Endothelial cell of umbilical vein (primary cell): ENCODE measurements at regions not wholly inside any gene's neighbourhood (a gene's known extent, or its start where the extent isn't known, plus 50 kb on each side); places are given as distances from the start of the nearest gene placed in this dataset.

Source experiments
- BruUV-seq: library from RNA; stranded (reverse); fragments of 400-500 nt; replicated peaks from 2 replicates; lab custom pipeline; 2021; lab: Mats Ljungman, UMichigan
- CTCF ChIA-PET: fragments of 300-600, 350-600 bp; sonication (Branson Sonifier 250); formaldehyde crosslinking; loops from one replicate; lab custom pipeline; 2021; ENCODE audit warnings: antibody characterized with exemption, inconsistent platforms; lab: Charles Lee
- POLR2A ChIA-PET: fragments of 300-600, 350-600 bp; sonication (Branson Sonifier 250); formaldehyde crosslinking; loops from one replicate; lab custom pipeline; 2021; ENCODE audit warnings: antibody characterized with exemption, inconsistent platforms; lab: Charles Lee
- DNase-seq: peaks from one replicate; pipeline ENCODE4 v3.0.0-alpha.2; 2011; ENCODE audit warnings: low read depth, low spot score
- FAIRE-seq: peaks from 2 replicates; lab custom pipeline; 2011; peaks lifted over from hg19 to GRCh38; lab: Jason Lieb, UNC
- H2AFZ ChIP-seq: 2 replicates; pipeline ENCODE4 v1.6.0; 2012; ENCODE audit warnings: low read depth, low read length, control low read depth, inconsistent platforms
- H3K27ac ChIP-seq: 2 replicates; pipeline ENCODE4 v1.5.1; 2011; ENCODE audit warnings: low read depth, mild to moderate bottlenecking, control low read depth, low read length, moderate library complexity; ENCODE audit not compliant: insufficient read depth
- H3K27me3 ChIP-seq, 2 experiments: 2 replicates each; pipeline versions ENCODE4 v1.6.0 to v1.6.1; 2011; ENCODE audit warnings: low read length in 2 of 2, mixed read lengths in 1 of 2; ENCODE audit not compliant: control insufficient read depth in 2 of 2, insufficient read depth in 2 of 2
- H3K36me3 ChIP-seq, 2 experiments: 2 replicates in 1 of 2; 3 replicates in 1 of 2; pipeline ENCODE4 v1.5.1; 2011; ENCODE audit warnings: low read length in 2 of 2, mild to moderate bottlenecking in 1 of 2, moderate library complexity in 1 of 2; ENCODE audit not compliant: control insufficient read depth in 2 of 2, insufficient read depth in 2 of 2; ENCODE audit errors: extremely low read depth in 1 of 2
- H3K4me1 ChIP-seq: 3 replicates; pipeline ENCODE4 v1.5.1; 2011; ENCODE audit warnings: mild to moderate bottlenecking, low read length; ENCODE audit not compliant: control insufficient read depth, insufficient read depth; ENCODE audit errors: extremely low read depth
- H3K4me2 ChIP-seq: 2 replicates; pipeline ENCODE4 v1.6.1; 2011; ENCODE audit warnings: low read length, control low read depth, mixed read lengths; ENCODE audit not compliant: insufficient read depth
- H3K4me3 ChIP-seq, 3 experiments: fragments of 200-600 bp in 1 of 3; sonication (generic), shearing (Covaris generic) in 1 of 3; replicated peaks in 1 of 3; 2 replicates each; pipeline ENCODE4 v1.5.1; 2011 to 2016; ENCODE audit warnings: control low read depth in 3 of 3, low read length in 3 of 3, mild to moderate bottlenecking in 2 of 3, inconsistent platforms in 1 of 3, low read depth in 1 of 3, moderate library complexity in 1 of 3; ENCODE audit not compliant: insufficient read depth in 1 of 3
- H3K79me2 ChIP-seq: 2 replicates; pipeline ENCODE4 v1.6.0; 2012; ENCODE audit warnings: low read length, inconsistent platforms; ENCODE audit not compliant: control insufficient read depth, insufficient read depth
- H3K9ac ChIP-seq: replicated peaks from 2 replicates; pipeline ENCODE3; 2011; ENCODE audit warnings: low read length, control low read depth; ENCODE audit not compliant: insufficient read depth; ENCODE audit errors: extremely low read depth
- H3K9me1 ChIP-seq: replicated peaks from 3 replicates; pipeline ENCODE4 v1.6.0; 2011; ENCODE audit warnings: mild to moderate bottlenecking, low read length; ENCODE audit not compliant: control insufficient read depth, insufficient read depth; ENCODE audit errors: extremely low read depth
- H3K9me3 ChIP-seq: replicated peaks from 2 replicates; pipeline ENCODE4 v1.5.1; 2012; ENCODE audit warnings: low read length, inconsistent platforms; ENCODE audit not compliant: control insufficient read depth, insufficient read depth
- H4K20me1 ChIP-seq: replicated peaks from 2 replicates; pipeline ENCODE3; 2011; ENCODE audit warnings: mild to moderate bottlenecking, low read length; ENCODE audit not compliant: control insufficient read depth, insufficient read depth; ENCODE audit errors: extremely low read depth
- JUN ChIP-seq: IDR thresholded peaks from 2 replicates; pipeline ENCODE4 v1.6.1; 2011; ENCODE audit warnings: borderline replicate concordance, low read depth; ENCODE audit not compliant: insufficient read length, insufficient read depth
- MYC ChIP-seq: IDR thresholded peaks from one replicate; pipeline ENCODE4 v1.6.1; 2011; ENCODE audit warnings: mild to moderate bottlenecking, low read depth, low read length
- dilution Hi-C: fragments of 300-500 bp; cut with MboI; formaldehyde crosslinking; loops from one replicate; pipeline ENCODE4 v1.15.0; 2019; ENCODE audit warnings: low sequenced_read_pairs; ENCODE audit not compliant: extremely low pct_ligation_motif_present
- intact Hi-C: fragments of 100-400 bp; cut with micrococcal nuclease; formaldehyde crosslinking; loops from one replicate; pipeline ENCODE4 v1.10.0; 2022
- TF ChIP-seq, protein P1 (sequence below), 2 donors: IDR thresholded peaks; 1 replicate in 1 of 2; 2 replicates in 1 of 2; pipeline ENCODE4 v1.5.1; 2011; ENCODE audit warnings: low read length in 2 of 2, mild to moderate bottlenecking in 2 of 2, moderate library complexity in 2 of 2, control low read depth in 1 of 2, inconsistent platforms in 1 of 2, low read depth in 1 of 2; ENCODE audit not compliant: insufficient read depth in 1 of 2; ENCODE audit errors: extremely low read depth in 1 of 2

DNA sequence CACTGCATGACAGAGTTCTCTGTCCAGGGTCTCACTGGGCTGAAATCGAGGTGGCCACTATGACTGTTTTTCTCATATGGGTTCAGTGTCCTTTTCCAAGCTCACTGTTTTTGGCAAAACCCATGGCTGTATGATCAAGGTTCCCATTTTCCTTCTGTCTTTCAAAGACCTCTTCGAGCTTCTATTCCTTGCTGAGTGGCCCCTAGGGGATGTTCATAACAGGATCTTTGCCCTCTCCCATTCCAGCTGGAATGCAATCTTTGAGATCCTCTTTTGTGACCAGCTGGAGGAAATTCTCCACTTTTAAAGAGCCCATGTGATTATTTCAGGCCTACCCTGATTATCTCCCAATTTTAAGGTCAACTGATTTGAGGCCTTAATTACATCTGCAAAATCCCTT is 572.5 kb upstream of the SLC10A2 start:
- DNase-seq (no peak), FAIRE-seq (no peak)
- Histone ChIP-seq H3K9me1 (no peaks in the 10 kb centered on the region), H3K79me2 (no peaks in the 10 kb centered on the region), H3K4me2 (no peak overlapping the region), H3K27me3 (no peaks in the 10 kb centered on the region), H3K36me3 (no peaks in the 10 kb centered on the region), H3K9ac (no peak overlapping the region), H4K20me1 (no peaks in the 10 kb centered on the region), H3K4me3 (no peak overlapping the region), H3K4me1 (no peaks in the 10 kb centered on the region), H2AFZ (no peak overlapping the region), H3K27ac (no peak overlapping the region), H3K9me3 (peaks cover 2% of the 10 kb centered on the region)
- TF ChIP-seq MYC = no peak
- no TSS peak for BruUV-seq
- ChIA-PET POLR2A (no interaction called here), CTCF (no interaction called here)
- dilution Hi-C loops (no loop called here), intact Hi-C loops (no loop called here)

DNA sequence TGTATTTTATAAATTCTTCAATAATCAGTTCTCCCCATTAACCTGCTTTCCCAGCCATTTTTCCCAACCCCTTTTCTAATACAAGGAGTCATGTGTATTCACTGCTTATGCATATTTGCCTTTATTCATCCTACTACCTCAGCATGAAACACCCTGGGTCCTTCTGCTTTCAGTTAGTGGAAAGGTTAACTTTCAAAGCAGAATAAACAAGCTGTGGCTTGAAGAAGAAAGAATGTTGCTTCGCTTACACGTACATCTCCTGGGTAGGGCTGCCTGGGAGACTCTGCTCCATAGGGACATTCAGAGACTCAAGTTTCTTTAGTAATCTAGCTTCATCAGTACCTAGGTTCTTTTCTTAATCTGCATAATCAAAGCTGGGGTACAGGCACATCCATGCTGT is 567.8 kb upstream of the SLC10A2 start:
- dilution Hi-C loops = no loop called here
- CTCF ChIA-PET = no interaction called here
- no peak overlapping the region for H3K4me3 ChIP-seq
- BruUV-seq = no TSS peak
- H4K20me1 ChIP-seq = no peaks in the 10 kb centered on the region
- no peaks in the 10 kb centered on the region for H3K4me1 ChIP-seq
- H2AFZ ChIP-seq = no peak overlapping the region
- peaks cover 2% of the 10 kb centered on the region for H3K9me3 ChIP-seq
- no peak overlapping the region for H3K4me2 ChIP-seq
- intact Hi-C loops = no loop called here
- H3K27me3 ChIP-seq = no peaks in the 10 kb centered on the region
- FAIRE-seq (no peak), DNase-seq (no peak)
- no peaks in the 10 kb centered on the region for H3K9me1 ChIP-seq
- H3K9ac ChIP-seq = no peak overlapping the region
- H3K79me2 ChIP-seq = no peaks in the 10 kb centered on the region
- no peak for TF ChIP-seq JUN
- TF ChIP-seq, protein P1, sequence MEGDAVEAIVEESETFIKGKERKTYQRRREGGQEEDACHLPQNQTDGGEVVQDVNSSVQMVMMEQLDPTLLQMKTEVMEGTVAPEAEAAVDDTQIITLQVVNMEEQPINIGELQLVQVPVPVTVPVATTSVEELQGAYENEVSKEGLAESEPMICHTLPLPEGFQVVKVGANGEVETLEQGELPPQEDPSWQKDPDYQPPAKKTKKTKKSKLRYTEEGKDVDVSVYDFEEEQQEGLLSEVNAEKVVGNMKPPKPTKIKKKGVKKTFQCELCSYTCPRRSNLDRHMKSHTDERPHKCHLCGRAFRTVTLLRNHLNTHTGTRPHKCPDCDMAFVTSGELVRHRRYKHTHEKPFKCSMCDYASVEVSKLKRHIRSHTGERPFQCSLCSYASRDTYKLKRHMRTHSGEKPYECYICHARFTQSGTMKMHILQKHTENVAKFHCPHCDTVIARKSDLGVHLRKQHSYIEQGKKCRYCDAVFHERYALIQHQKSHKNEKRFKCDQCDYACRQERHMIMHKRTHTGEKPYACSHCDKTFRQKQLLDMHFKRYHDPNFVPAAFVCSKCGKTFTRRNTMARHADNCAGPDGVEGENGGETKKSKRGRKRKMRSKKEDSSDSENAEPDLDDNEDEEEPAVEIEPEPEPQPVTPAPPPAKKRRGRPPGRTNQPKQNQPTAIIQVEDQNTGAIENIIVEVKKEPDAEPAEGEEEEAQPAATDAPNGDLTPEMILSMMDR (IDR thresholded peaks at IDR 0.05; ENCODE audit: extremely low read depth in 1 of 2, insufficient read depth in 1 of 2, low read depth in 1 of 2, low read length in 2 of 2) = no peak
- POLR2A ChIA-PET = no interaction called here
- H3K27ac ChIP-seq = no peak overlapping the region
- no peaks in the 10 kb centered on the region for H3K36me3 ChIP-seq
